Panc1 (cell line): ENCODE measurements at regions not wholly inside any gene's neighbourhood (a gene's known extent, or its start where the extent isn't known, plus 50 kb on each side); places are given as distances from the start of the nearest gene placed in this dataset.

Experiments
- ATAC-seq: fragments of 200-7000 bp; cut with Tn5 transposase; 2 replicates; pipeline ENCODE4 v1.9.1; 2020; ENCODE audit warnings: mild to moderate bottlenecking, moderate library complexity
- BruUV-seq: library from RNA; stranded (reverse); fragments of 400-500 nt; replicated peaks from 2 replicates; lab custom pipeline; 2021; lab: Mats Ljungman, UMichigan
- CTCF ChIA-PET: fragments of 300-600 bp; sonication (Branson Sonifier 250); formaldehyde crosslinking; loops from one replicate; lab custom pipeline; 2022; ENCODE audit warnings: antibody characterized with exemption; lab: Charles Lee
- POLR2A ChIA-PET: fragments of 300-600 bp; sonication (Branson Sonifier 250); formaldehyde crosslinking; loops from one replicate; lab custom pipeline; 2022; ENCODE audit warnings: antibody characterized with exemption; lab: Charles Lee
- DNase-seq: peaks from one replicate; pipeline ENCODE4 v3.0.0-alpha.2; 2010; ENCODE audit warnings: low read depth, low spot score
- H3K27ac ChIP-seq: 2 replicates; pipeline ENCODE4 v1.5.1; 2011; ENCODE audit warnings: mild to moderate bottlenecking, low read length, inconsistent platforms
- H3K27me3 ChIP-seq: fragments of 200-500 bp; sonication (Bioruptor generic); 2 replicates; pipeline ENCODE4 v1.6.0; 2014; ENCODE audit warnings: low read length, inconsistent platforms; ENCODE audit not compliant: control insufficient read depth, insufficient read depth
- H3K36me3 ChIP-seq: fragments of 200-500 bp; sonication (Bioruptor generic); 2 replicates; pipeline ENCODE4 v1.5.1; 2014; ENCODE audit warnings: inconsistent platforms, mild to moderate bottlenecking, low read length, moderate library complexity; ENCODE audit not compliant: control insufficient read depth, insufficient read depth
- H3K4me1 ChIP-seq: 2 replicates; pipeline ENCODE4 v1.5.1; 2011; ENCODE audit warnings: inconsistent platforms, mild to moderate bottlenecking, low read length, moderate library complexity; ENCODE audit not compliant: control insufficient read depth, insufficient read depth
- H3K4me3 ChIP-seq, 2 experiments: 2 replicates each; pipeline ENCODE4 v1.5.1; 2011 to 2012; ENCODE audit warnings: low read depth in 2 of 2, low read length in 2 of 2, mild to moderate bottlenecking in 2 of 2, inconsistent platforms in 1 of 2, moderate library complexity in 1 of 2
- H3K9me3 ChIP-seq: fragments of 200-500 bp; sonication (Bioruptor generic); 2 replicates; pipeline ENCODE4 v1.5.1; 2014; ENCODE audit warnings: low read depth, mild to moderate bottlenecking, inconsistent platforms, low read length, moderate library complexity; ENCODE audit not compliant: control insufficient read depth, insufficient read depth
- CTCF ChIP-seq: fragments of 450-650 bp; IDR thresholded peaks from 2 replicates; pipeline ENCODE4 v1.5.1; 2017; ENCODE audit warnings: mild to moderate bottlenecking
- POLR2AphosphoS5 ChIP-seq: IDR thresholded peaks from 2 replicates; pipeline ENCODE4 v1.6.1; 2012; ENCODE audit warnings: mild to moderate bottlenecking, low read depth, low read length, moderate library complexity
- REST ChIP-seq, 2 experiments: IDR thresholded peaks; 2 replicates each; pipeline ENCODE4 v1.6.1; 2011 to 2012; ENCODE audit warnings: low read depth in 2 of 2, control low read depth in 1 of 2, low read length in 1 of 2, mild to moderate bottlenecking in 1 of 2, moderate library complexity in 1 of 2; ENCODE audit not compliant: insufficient read depth in 1 of 2
- SIN3A ChIP-seq: IDR thresholded peaks from 2 replicates; pipeline ENCODE4 v1.6.1; 2012; ENCODE audit warnings: low read depth, mild to moderate bottlenecking, low read length, moderate library complexity, borderline replicate concordance; ENCODE audit not compliant: insufficient read depth
- TCF7L2 ChIP-seq: IDR thresholded peaks from 2 replicates; pipeline ENCODE4 v1.6.1; 2011; ENCODE audit warnings: mild to moderate bottlenecking, low read depth, low read length, inconsistent platforms
- in situ Hi-C: cut with HindIII; loops from 2 replicates; pipeline ENCODE4 v1.10.0; 2016; ENCODE audit warnings: low sequenced_read_pairs, low pct_unique_long_range_greater_than_20kb
- intact Hi-C: fragments of 100-400 bp; cut with micrococcal nuclease; formaldehyde crosslinking; loops from one replicate; pipeline ENCODE4 v1.10.0; 2022; ENCODE audit not compliant: unreplicated experiment

- ATAC-seq = no peak
- in situ Hi-C loops (no loop called here), intact Hi-C loops (no loop called here)
- TF ChIP-seq CTCF (no peak), SIN3A (no peak)
- no peaks in the 10 kb centered on the region for H3K9me3 ChIP-seq
- H3K4me1 ChIP-seq = no peaks in the 10 kb centered on the region
- no TSS peak for BruUV-seq
- no peaks in the 10 kb centered on the region for H3K36me3 ChIP-seq
- DNase-seq = no peak
- ChIA-PET POLR2A (no interaction called here), CTCF (no interaction called here)
- H3K27ac ChIP-seq = no peak overlapping the region
- H3K27me3 ChIP-seq = no peaks in the 10 kb centered on the region
- no peak overlapping the region for H3K4me3 ChIP-seq
Observed at GRCh38 chr1:215397106-215397505, 170.0 kb upstream of the KCTD3 start.

- DNase-seq = no peak
- Histone ChIP-seq H3K36me3 (no peaks in the 10 kb centered on the region), H3K27ac (no peak overlapping the region), H3K9me3 (no peaks in the 10 kb centered on the region), H3K4me1 (no peaks in the 10 kb centered on the region), H3K4me3 (no peak overlapping the region), H3K27me3 (no peaks in the 10 kb centered on the region)
- no peak for ATAC-seq
- ChIA-PET POLR2A (no interaction called here), CTCF (no interaction called here)
- intact Hi-C loops = no loop called here
- no TSS peak for BruUV-seq
- in situ Hi-C loops = no loop called here
- TF ChIP-seq POLR2AphosphoS5 (no peak), SIN3A (no peak), REST (IDR thresholded peaks at IDR 0.05; ENCODE audit: insufficient read depth in 1 of 2, low read depth in 2 of 2, low read length in 1 of 2) (no peak), TCF7L2 (no peak), CTCF (no peak)
Observed at GRCh38 chr1:215397843-215398242, 169.3 kb upstream of the KCTD3 start.
